K562 (cell line): ENCODE measurements at regions not wholly inside any gene's neighbourhood (a gene's known extent, or its start where the extent isn't known, plus 50 kb on each side); places are given as distances from the start of the nearest gene placed in this dataset.

Experiments
- ATAC-seq: fragments of 200-7000 bp; cut with Tn5 transposase; 3 replicates; pipeline ENCODE4 v1.9.1; 2020; ENCODE audit warnings: moderate library complexity
- BruUV-seq: library from RNA; stranded (reverse); fragments of 400-500 nt; replicated peaks from 2 replicates; lab custom pipeline; 2021; lab: Mats Ljungman, UMichigan
- CTCF ChIA-PET: fragments of 300-600 bp; formaldehyde crosslinking; extraction: SDS; loops from one replicate; lab custom pipeline; 2021; ENCODE audit warnings: low intra/inter-chr PET ratio; lab: Yijun Ruan, JAX
- POLR2A ChIA-PET: fragments of 300-600, 350-650 bp; sonication (Branson Sonifier 250); formaldehyde crosslinking; extraction: SDS; loops from one replicate; lab custom pipeline; 2021; ENCODE audit warnings: antibody characterized with exemption, inconsistent platforms; lab: Yijun Ruan, JAX
- DNase-seq, 4 experiments: peaks; one replicate each; pipeline versions ENCODE4 v3.0.0 to v3.0.0-alpha.2; 2011 to 2018; ENCODE audit warnings: low spot score in 3 of 4, mixed read lengths in 3 of 4; ENCODE audit errors: extremely low read depth in 1 of 4
- FAIRE-seq: peaks from 2 replicates; lab custom pipeline; 2011; peaks lifted over from hg19 to GRCh38; lab: Jason Lieb, UNC
- H2AFZ ChIP-seq: 2 replicates; pipeline ENCODE4 v1.6.0; 2011; ENCODE audit warnings: low read depth, low read length, control low read depth, inconsistent platforms
- H3K27ac ChIP-seq: fragments of 200-600 bp; 3 replicates; pipeline ENCODE4 v1.8.0; 2011; ENCODE audit warnings: low read depth, mild to moderate bottlenecking, control low read depth, inconsistent platforms, low read length, moderate library complexity, mixed read lengths; ENCODE audit errors: extremely low read depth
- H3K27me3 ChIP-seq, 2 experiments: fragments of 300-600 bp in 1 of 2; 2 replicates in 1 of 2; 3 replicates in 1 of 2; pipeline versions ENCODE4 v1.6.0 to v1.8.0; 2011; ENCODE audit warnings: inconsistent platforms in 2 of 2, low read length in 2 of 2, mild to moderate bottlenecking in 1 of 2, mixed read lengths in 1 of 2, moderate library complexity in 1 of 2; ENCODE audit not compliant: control insufficient read depth in 2 of 2, insufficient read depth in 2 of 2
- H3K36me3 ChIP-seq: fragments of 300-600 bp; 3 replicates; pipeline ENCODE4 v1.8.0; 2011; ENCODE audit warnings: mild to moderate bottlenecking, low read length, inconsistent platforms; ENCODE audit not compliant: control insufficient read depth, insufficient read depth
- H3K4me1 ChIP-seq, 2 experiments: fragments of 200-600 bp in 1 of 2; replicated peaks in 1 of 2; 2 replicates in 1 of 2; 3 replicates in 1 of 2; pipeline versions ENCODE4 v1.5.1 to v1.8.0; 2011; ENCODE audit warnings: inconsistent platforms in 2 of 2, low read length in 2 of 2, mild to moderate bottlenecking in 1 of 2, mixed read lengths in 1 of 2, moderate library complexity in 1 of 2; ENCODE audit not compliant: control insufficient read depth in 2 of 2, insufficient read depth in 2 of 2
- H3K4me2 ChIP-seq: 2 replicates; pipeline ENCODE4 v1.6.1; 2011; ENCODE audit warnings: low read length, control low read depth, inconsistent platforms, mixed read lengths; ENCODE audit not compliant: insufficient read depth
- H3K4me3 ChIP-seq: fragments of 200-600 bp; sonication (generic), shearing (Covaris generic); 2 replicates; pipeline ENCODE4 v1.5.1; 2016; ENCODE audit warnings: control low read depth, inconsistent platforms
- H3K79me2 ChIP-seq: fragments of 200-600 bp; 3 replicates; pipeline ENCODE4 v1.8.0; 2011; ENCODE audit warnings: low read length, inconsistent platforms; ENCODE audit not compliant: control insufficient read depth, insufficient read depth
- H3K9ac ChIP-seq, 2 experiments: 2 replicates each; pipeline versions ENCODE4 v1.6.0 to v1.6.1; 2011; ENCODE audit warnings: low read depth in 2 of 2, low read length in 2 of 2, control low read depth in 1 of 2, inconsistent platforms in 1 of 2, mild to moderate bottlenecking in 1 of 2, mixed read lengths in 1 of 2; ENCODE audit not compliant: insufficient read depth in 1 of 2
- H3K9me1 ChIP-seq: one replicate; pipeline ENCODE4 v1.6.0; 2011; ENCODE audit warnings: inconsistent platforms, mild to moderate bottlenecking, low read length, moderate library complexity; ENCODE audit not compliant: control insufficient read depth, insufficient read depth
- H3K9me3 ChIP-seq: replicated peaks from 2 replicates; pipeline ENCODE4 v1.5.1; 2011; ENCODE audit warnings: low read depth, low read length, inconsistent platforms; ENCODE audit not compliant: control insufficient read depth, insufficient read depth
- H4K20me1 ChIP-seq: replicated peaks from 2 replicates; pipeline ENCODE4 v1.6.1; 2011; ENCODE audit warnings: low read length, inconsistent platforms, mixed read lengths; ENCODE audit not compliant: control insufficient read depth, insufficient read depth
- ARID1B ChIP-seq: fragments of 450-650 bp; IDR thresholded peaks from 2 replicates; pipeline ENCODE4 v1.6.1; 2016; ENCODE audit warnings: antibody characterized with exemption, mild to moderate bottlenecking, inconsistent platforms
- ATF1 ChIP-seq, 2 experiments: fragments of 450-650 bp in 1 of 2; IDR thresholded peaks; 2 replicates each; pipeline ENCODE4 v1.6.1; 2016; ENCODE audit warnings: missing compliant biosample characterization in 1 of 2, missing genetic modification characterization in 1 of 2
- CBX1 ChIP-seq: sonication (generic); IDR thresholded peaks from 2 replicates; pipeline ENCODE4 v1.6.1; 2016; ENCODE audit warnings: antibody characterized with exemption, low read depth, mild to moderate bottlenecking
- E2F3 ChIP-seq: fragments of 250-450 bp; sonication (Bioruptor Pico); IDR thresholded peaks from 2 replicates; pipeline ENCODE4 v1.4.0; 2020; ENCODE audit warnings: mild to moderate bottlenecking
- SMC3 ChIP-seq: conservative IDR thresholded peaks from 2 replicates; pipeline ENCODE4 v1.6.1; 2011; ENCODE audit warnings: low read depth, low read length, improper control_type of control experiment; ENCODE audit not compliant: insufficient read depth
- SP2 ChIP-seq: IDR thresholded peaks from 2 replicates; pipeline ENCODE4 v1.6.1; 2011; ENCODE audit warnings: mild to moderate bottlenecking, low read depth, low read length, moderate library complexity; ENCODE audit not compliant: poor library complexity, severe bottlenecking; ENCODE audit errors: extremely low read depth
- TAF15 ChIP-seq: fragments of 200-400 bp; formaldehyde crosslinking; IDR thresholded peaks from 2 replicates; pipeline ENCODE4 v1.6.1; 2017; ENCODE audit warnings: mild to moderate bottlenecking, low read depth, low read length, moderate library complexity
- U2AF2 ChIP-seq: fragments of 200-400 bp; formaldehyde crosslinking; optimal IDR thresholded peaks from 2 replicates; pipeline ENCODE3; 2017; ENCODE audit warnings: low read depth, mild to moderate bottlenecking, low read length
- XRCC3 ChIP-seq: fragments of 450-650 bp; IDR thresholded peaks from 2 replicates; pipeline ENCODE4 v1.6.1; 2017; ENCODE audit warnings: mild to moderate bottlenecking, moderate library complexity
- ZNF41 ChIP-seq: fragments of 250-450 bp; sonication (Bioruptor Pico); conservative IDR thresholded peaks from 2 replicates; pipeline ENCODE4 v1.4.0; 2020; ENCODE audit warnings: mild to moderate bottlenecking
- ZNF785 ChIP-seq: fragments of 250-450 bp; sonication (Bioruptor Pico); IDR thresholded peaks from 2 replicates; pipeline ENCODE4 v1.4.0; 2020; ENCODE audit warnings: mild to moderate bottlenecking
- WGBS: fragments of 100-300 bp; shearing (Covaris generic); methylation state at CpG from one replicate; pipeline ENCODE4 v1.1.6; 2016; ENCODE audit warnings: low coverage, mixed read lengths; ENCODE audit not compliant: insufficient coverage; ENCODE audit errors: missing lambda C conversion rate; 5-methylcytosine and 5-hydroxymethylcytosine counted together
- in situ Hi-C: fragments of 300-500 bp; cut with MboI; formaldehyde crosslinking; loops from 4 replicates; pipeline ENCODE4 v1.15.0; 2018; ENCODE audit warnings: inconsistent platforms, mixed read lengths
- intact Hi-C: fragments of 100-400 bp; cut with micrococcal nuclease; formaldehyde crosslinking; loops from 2 replicates; pipeline ENCODE4 v1.14.2; 2022
- TF ChIP-seq, protein P1 (sequence below), 2 experiments: fragments of 450-650 bp in 1 of 2; sonication (generic) in 1 of 2; formaldehyde crosslinking in 1 of 2; IDR thresholded peaks in 1 of 2; conservative IDR thresholded peaks in 1 of 2; 2 replicates each; pipeline versions ENCODE4 v1.6.1 to v1.8.1; 2016 to 2023; ENCODE audit warnings: mild to moderate bottlenecking in 2 of 2, moderate library complexity in 2 of 2, inconsistent platforms in 1 of 2, missing genetic modification reagents in 1 of 2
- TF ChIP-seq, protein P2 (sequence below): fragments of 450-650 bp; IDR thresholded peaks from 2 replicates; pipeline ENCODE4 v1.6.1; 2016; ENCODE audit warnings: low read depth

DNA sequence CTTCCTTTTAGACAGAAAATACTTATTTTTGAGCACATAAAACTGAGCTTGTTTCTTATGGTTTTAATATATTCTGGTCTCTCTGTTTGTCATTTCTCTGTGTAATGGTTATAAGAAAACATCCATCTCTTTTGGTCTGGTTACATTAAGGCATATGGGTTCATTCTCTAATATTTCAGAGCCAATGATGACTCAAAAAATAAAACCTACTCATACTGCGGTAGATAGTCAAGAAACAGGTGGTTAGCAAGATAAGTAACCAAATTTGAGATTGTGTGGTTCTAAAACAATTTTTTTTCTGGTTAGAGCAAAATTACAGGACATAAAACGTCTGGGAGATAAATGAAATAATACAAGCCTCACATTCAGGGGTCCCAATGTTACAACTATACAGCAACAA lies 654.5 kb downstream of the STIM2 start (continued):
- TF ChIP-seq, protein P1, sequence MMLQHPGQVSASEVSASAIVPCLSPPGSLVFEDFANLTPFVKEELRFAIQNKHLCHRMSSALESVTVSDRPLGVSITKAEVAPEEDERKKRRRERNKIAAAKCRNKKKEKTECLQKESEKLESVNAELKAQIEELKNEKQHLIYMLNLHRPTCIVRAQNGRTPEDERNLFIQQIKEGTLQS (IDR thresholded peaks at IDR 0.05), result peak; percentile 28; the same call in 1 of the 2 replicates
- TF ChIP-seq, protein P1 (CRISPR knock-in tag; conservative IDR thresholded peaks at IDR 0.05), result no peak
- TF ChIP-seq ARID1B, result peak; percentile 67
- TF ChIP-seq, all 486 proteins: peak for 8

DNA sequence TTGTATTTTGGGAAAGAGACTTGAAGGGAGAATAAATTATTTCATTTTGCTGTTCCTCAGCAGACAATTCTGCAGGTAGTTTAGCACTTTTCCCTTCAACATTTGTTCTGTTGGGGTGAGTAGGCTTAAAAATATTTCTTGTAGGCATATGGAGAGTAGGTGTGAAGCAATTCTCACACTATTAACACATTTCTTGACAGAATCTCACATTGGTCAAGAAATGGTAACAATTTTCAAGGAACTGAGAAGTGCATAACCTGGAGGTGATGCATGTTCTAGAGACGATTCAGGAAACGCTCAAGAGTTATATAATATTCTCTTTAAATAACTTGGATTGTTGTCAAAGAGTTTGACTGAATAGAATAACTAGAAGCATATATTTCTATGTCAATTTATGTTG lies 658.2 kb downstream of the STIM2 start:
- ATAC-seq (no peak), FAIRE-seq (no peak), DNase-seq (no peak)
- intact Hi-C loops (no loop called here), in situ Hi-C loops (no loop called here)
- no peak overlapping the region for H3K4me3 ChIP-seq
- H3K4me2 ChIP-seq, result no peak overlapping the region
- H3K79me2 ChIP-seq, result no peaks in the 10 kb centered on the region
- no peaks in the 10 kb centered on the region for H3K9me3 ChIP-seq
- WGBS, result 2% methylated on average over 2 of the region's 2 CpGs
- POLR2A ChIA-PET, result no interaction called here
- H3K27me3 ChIP-seq, result no peaks in the 10 kb centered on the region
- H3K27ac ChIP-seq, result no peak overlapping the region
- no peaks in the 10 kb centered on the region for H3K36me3 ChIP-seq
- no TSS peak for BruUV-seq
- CTCF ChIA-PET, result no interaction called here
- no peak overlapping the region for H3K9ac ChIP-seq
- no peaks in the 10 kb centered on the region for H3K9me1 ChIP-seq
- no peaks in the 10 kb centered on the region for H3K4me1 ChIP-seq
- H4K20me1 ChIP-seq, result no peaks in the 10 kb centered on the region
- no peak overlapping the region for H2AFZ ChIP-seq
- no peak for TF ChIP-seq U2AF2
- no peak for TF ChIP-seq ZNF41 (CRISPR knock-in tag)
- TF ChIP-seq, protein P2, sequence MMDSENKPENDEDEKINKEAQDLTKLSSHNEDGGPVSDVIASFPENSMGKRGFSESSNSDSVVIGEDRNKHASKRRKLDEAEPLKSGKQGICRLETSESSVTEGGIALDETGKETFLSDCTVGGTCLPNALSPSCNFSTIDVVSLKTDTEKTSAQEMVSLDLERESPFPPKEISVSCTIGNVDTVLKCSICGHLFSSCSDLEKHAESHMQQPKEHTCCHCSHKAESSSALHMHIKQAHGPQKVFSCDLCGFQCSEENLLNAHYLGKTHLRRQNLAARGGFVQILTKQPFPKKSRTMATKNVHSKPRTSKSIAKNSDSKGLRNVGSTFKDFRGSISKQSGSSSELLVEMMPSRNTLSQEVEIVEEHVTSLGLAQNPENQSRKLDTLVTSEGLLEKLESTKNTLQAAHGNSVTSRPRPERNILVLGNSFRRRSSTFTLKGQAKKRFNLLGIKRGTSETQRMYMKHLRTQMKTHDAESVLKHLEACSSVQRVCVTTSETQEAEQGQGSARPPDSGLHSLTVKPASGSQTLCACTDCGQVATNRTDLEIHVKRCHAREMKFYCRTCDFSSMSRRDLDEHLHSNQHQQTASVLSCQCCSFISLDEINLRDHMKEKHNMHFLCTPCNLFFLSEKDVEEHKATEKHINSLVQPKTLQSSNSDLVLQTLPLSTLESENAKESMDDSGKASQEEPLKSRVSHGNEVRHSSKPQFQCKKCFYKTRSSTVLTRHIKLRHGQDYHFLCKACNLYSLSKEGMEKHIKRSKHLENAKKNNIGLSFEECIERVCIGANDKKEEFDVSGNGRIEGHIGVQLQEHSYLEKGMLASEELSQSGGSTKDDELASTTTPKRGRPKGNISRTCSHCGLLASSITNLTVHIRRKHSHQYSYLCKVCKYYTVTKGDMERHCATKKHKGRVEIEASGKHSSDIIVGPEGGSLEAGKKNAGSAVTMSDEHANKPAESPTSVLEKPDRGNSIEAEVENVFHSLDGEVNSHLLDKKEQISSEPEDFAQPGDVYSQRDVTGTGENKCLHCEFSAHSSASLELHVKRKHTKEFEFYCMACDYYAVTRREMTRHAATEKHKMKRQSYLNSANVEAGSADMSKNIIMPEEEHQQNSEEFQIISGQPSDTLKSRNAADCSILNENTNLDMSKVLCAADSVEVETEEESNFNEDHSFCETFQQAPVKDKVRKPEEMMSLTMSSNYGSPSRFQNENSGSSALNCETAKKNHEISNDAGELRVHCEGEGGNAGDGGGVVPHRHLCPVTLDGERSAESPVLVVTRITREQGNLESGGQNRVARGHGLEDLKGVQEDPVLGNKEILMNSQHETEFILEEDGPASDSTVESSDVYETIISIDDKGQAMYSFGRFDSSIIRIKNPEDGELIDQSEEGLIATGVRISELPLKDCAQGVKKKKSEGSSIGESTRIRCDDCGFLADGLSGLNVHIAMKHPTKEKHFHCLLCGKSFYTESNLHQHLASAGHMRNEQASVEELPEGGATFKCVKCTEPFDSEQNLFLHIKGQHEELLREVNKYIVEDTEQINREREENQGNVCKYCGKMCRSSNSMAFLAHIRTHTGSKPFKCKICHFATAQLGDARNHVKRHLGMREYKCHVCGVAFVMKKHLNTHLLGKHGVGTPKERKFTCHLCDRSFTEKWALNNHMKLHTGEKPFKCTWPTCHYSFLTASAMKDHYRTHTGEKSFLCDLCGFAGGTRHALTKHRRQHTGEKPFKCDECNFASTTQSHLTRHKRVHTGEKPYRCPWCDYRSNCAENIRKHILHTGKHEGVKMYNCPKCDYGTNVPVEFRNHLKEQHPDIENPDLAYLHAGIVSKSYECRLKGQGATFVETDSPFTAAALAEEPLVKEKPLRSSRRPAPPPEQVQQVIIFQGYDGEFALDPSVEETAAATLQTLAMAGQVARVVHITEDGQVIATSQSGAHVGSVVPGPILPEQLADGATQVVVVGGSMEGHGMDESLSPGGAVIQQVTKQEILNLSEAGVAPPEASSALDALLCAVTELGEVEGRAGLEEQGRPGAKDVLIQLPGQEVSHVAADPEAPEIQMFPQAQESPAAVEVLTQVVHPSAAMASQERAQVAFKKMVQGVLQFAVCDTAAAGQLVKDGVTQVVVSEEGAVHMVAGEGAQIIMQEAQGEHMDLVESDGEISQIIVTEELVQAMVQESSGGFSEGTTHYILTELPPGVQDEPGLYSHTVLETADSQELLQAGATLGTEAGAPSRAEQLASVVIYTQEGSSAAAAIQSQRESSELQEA, result no peak
- TF ChIP-seq XRCC3, result no peak
- TF ChIP-seq ATF1 (CRISPR knock-in tag; IDR thresholded peaks at IDR 0.05), result no peak
- no peak for TF ChIP-seq ATF1 (tag; IDR thresholded peaks at IDR 0.05)
- TF ChIP-seq CBX1, result no peak
- no peak for TF ChIP-seq TAF15
- no peak for TF ChIP-seq SP2
- no peak for TF ChIP-seq ZNF785 (CRISPR knock-in tag)
- no peak for TF ChIP-seq E2F3
- TF ChIP-seq SMC3, result no peak
